ENCODE measurements at regions not wholly inside any gene's neighbourhood (a gene's known extent, or its start where the extent isn't known, plus 50 kb on each side); places are given as distances from the start of the nearest gene placed in this dataset.

DNA sequence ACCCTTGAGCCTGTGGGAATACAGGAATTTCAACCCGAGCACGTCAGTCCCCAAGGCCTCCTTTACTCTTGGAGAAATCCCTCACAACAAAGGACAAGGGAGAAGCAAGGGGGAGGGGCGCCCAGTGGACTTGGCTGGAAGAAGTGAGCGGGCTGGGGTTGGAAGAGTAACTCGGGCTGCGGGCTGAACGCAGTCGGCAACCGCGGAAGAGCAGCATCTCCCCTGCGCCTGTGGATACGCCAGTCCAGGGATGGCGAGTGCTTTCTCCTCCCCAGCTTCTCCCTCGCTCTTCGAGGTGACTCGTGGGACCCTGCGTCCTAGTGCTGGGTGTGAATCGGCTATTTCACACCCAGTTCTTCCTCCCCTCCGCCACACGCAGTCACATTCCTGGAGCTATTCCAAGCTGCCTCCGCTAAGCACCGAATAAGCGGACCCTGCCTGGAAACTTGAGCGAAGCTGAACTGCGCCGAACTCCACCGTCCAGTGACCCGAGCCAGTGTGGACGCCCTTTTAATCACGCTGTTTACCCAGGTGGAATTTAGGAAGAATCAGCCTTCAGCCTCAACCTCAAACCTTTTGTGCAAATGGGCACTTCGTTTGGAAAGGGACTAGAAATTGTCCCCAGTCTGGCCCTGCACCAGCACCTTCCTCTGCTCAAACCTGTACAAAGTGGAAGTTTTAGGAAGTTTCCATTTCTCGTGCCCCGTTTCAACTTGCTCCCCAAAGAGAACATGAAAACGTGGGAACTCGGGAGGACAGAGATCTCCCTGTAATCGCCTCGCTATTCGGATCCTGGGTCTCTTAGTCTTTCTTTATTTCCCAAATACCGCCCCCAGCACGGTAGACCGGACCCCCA is 64.3 kb upstream of the WDR17 start:
- TF ChIP-seq POLR2A (IDR thresholded peaks at IDR 0.05) (no peak), POLR2AphosphoS5 (IDR thresholded peaks at IDR 0.05) (peak; percentile 3 to 60 (median 35))

Measured in sigmoid colon (tissue), 4 donors.